ENCODE measurements at regions not wholly inside any gene's neighbourhood (a gene's known extent, or its start where the extent isn't known, plus 50 kb on each side); places are given as distances from the start of the nearest gene placed in this dataset.

DNA sequence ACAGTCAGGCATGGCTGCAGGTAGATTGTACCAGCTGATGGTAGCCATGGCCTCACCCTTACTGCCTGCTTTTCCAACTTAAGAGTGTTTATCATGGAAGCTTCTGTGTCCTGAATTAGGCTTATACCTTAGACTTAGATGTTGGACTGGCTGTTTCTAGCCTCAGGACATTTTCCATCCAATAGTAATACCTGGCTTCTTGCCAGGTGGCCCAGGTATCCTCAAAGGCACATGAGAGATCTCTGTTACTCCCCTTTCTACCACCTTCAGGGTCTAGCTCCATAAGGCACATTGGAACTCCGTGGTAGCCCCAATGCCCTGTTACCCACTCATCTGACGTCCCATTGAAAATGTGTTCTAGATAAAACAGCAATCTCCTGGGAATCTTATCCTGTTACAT, 407.5 kb downstream of the SPRY2 start:
- TF ChIP-seq, protein P1, sequence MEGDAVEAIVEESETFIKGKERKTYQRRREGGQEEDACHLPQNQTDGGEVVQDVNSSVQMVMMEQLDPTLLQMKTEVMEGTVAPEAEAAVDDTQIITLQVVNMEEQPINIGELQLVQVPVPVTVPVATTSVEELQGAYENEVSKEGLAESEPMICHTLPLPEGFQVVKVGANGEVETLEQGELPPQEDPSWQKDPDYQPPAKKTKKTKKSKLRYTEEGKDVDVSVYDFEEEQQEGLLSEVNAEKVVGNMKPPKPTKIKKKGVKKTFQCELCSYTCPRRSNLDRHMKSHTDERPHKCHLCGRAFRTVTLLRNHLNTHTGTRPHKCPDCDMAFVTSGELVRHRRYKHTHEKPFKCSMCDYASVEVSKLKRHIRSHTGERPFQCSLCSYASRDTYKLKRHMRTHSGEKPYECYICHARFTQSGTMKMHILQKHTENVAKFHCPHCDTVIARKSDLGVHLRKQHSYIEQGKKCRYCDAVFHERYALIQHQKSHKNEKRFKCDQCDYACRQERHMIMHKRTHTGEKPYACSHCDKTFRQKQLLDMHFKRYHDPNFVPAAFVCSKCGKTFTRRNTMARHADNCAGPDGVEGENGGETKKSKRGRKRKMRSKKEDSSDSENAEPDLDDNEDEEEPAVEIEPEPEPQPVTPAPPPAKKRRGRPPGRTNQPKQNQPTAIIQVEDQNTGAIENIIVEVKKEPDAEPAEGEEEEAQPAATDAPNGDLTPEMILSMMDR (IDR thresholded peaks at IDR 0.05): no peak
- no peak for TF ChIP-seq POLR2A (IDR thresholded peaks at IDR 0.05)
